Panc1 (cell line): ENCODE measurements at regions not wholly inside any gene's neighbourhood (a gene's known extent, or its start where the extent isn't known, plus 50 kb on each side); places are given as distances from the start of the nearest gene placed in this dataset.

Experiments used
- POLR2AphosphoS5 ChIP-seq: IDR thresholded peaks from 2 replicates; pipeline ENCODE4 v1.6.1; 2012; ENCODE audit warnings: mild to moderate bottlenecking, low read depth, low read length, moderate library complexity
- SIN3A ChIP-seq: IDR thresholded peaks from 2 replicates; pipeline ENCODE4 v1.6.1; 2012; ENCODE audit warnings: low read depth, mild to moderate bottlenecking, low read length, moderate library complexity, borderline replicate concordance; ENCODE audit not compliant: insufficient read depth
- TCF7L2 ChIP-seq: IDR thresholded peaks from 2 replicates; pipeline ENCODE4 v1.6.1; 2011; ENCODE audit warnings: mild to moderate bottlenecking, low read depth, low read length, inconsistent platforms
- TF ChIP-seq, protein P1 (sequence below): fragments of 450-650 bp; IDR thresholded peaks from 2 replicates; pipeline ENCODE4 v1.5.1; 2017; ENCODE audit warnings: mild to moderate bottlenecking
- TF ChIP-seq, protein P2 (sequence below), 2 experiments: IDR thresholded peaks; 2 replicates each; pipeline ENCODE4 v1.6.1; 2011 to 2012; ENCODE audit warnings: low read depth in 2 of 2, control low read depth in 1 of 2, low read length in 1 of 2, mild to moderate bottlenecking in 1 of 2, moderate library complexity in 1 of 2; ENCODE audit not compliant: insufficient read depth in 1 of 2

DNA sequence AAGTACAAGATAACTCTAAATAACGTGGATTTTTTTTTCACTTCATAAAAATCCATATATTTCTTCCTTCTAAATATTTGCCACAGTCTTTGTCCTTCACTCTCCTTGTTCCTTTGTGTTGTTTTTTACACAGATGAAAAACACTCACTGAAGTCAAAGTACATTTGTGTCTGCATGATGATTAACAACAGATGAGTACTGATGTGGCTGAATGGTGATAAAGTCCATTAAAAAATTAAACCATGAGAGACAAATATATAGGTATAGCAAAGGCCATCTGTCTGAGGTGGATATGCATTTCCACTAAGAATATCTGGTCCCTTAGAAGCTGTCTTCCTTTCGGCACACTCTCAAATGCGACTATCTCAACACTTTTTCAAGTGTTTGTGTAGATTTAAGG is 317.5 kb upstream of the MCTP2 start:
- TF ChIP-seq, protein P1, sequence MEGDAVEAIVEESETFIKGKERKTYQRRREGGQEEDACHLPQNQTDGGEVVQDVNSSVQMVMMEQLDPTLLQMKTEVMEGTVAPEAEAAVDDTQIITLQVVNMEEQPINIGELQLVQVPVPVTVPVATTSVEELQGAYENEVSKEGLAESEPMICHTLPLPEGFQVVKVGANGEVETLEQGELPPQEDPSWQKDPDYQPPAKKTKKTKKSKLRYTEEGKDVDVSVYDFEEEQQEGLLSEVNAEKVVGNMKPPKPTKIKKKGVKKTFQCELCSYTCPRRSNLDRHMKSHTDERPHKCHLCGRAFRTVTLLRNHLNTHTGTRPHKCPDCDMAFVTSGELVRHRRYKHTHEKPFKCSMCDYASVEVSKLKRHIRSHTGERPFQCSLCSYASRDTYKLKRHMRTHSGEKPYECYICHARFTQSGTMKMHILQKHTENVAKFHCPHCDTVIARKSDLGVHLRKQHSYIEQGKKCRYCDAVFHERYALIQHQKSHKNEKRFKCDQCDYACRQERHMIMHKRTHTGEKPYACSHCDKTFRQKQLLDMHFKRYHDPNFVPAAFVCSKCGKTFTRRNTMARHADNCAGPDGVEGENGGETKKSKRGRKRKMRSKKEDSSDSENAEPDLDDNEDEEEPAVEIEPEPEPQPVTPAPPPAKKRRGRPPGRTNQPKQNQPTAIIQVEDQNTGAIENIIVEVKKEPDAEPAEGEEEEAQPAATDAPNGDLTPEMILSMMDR, result no peak
- TF ChIP-seq SIN3A (no peak), POLR2AphosphoS5 (no peak), TCF7L2 (no peak)
- TF ChIP-seq, protein P2, sequence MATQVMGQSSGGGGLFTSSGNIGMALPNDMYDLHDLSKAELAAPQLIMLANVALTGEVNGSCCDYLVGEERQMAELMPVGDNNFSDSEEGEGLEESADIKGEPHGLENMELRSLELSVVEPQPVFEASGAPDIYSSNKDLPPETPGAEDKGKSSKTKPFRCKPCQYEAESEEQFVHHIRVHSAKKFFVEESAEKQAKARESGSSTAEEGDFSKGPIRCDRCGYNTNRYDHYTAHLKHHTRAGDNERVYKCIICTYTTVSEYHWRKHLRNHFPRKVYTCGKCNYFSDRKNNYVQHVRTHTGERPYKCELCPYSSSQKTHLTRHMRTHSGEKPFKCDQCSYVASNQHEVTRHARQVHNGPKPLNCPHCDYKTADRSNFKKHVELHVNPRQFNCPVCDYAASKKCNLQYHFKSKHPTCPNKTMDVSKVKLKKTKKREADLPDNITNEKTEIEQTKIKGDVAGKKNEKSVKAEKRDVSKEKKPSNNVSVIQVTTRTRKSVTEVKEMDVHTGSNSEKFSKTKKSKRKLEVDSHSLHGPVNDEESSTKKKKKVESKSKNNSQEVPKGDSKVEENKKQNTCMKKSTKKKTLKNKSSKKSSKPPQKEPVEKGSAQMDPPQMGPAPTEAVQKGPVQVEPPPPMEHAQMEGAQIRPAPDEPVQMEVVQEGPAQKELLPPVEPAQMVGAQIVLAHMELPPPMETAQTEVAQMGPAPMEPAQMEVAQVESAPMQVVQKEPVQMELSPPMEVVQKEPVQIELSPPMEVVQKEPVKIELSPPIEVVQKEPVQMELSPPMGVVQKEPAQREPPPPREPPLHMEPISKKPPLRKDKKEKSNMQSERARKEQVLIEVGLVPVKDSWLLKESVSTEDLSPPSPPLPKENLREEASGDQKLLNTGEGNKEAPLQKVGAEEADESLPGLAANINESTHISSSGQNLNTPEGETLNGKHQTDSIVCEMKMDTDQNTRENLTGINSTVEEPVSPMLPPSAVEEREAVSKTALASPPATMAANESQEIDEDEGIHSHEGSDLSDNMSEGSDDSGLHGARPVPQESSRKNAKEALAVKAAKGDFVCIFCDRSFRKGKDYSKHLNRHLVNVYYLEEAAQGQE (IDR thresholded peaks at IDR 0.05; ENCODE audit: insufficient read depth in 1 of 2, low read depth in 2 of 2, low read length in 1 of 2), result no peak
